ENCODE measurements at regions not wholly inside any gene's neighbourhood (a gene's known extent, or its start where the extent isn't known, plus 50 kb on each side); places are given as distances from the start of the nearest gene placed in this dataset.

DNA sequence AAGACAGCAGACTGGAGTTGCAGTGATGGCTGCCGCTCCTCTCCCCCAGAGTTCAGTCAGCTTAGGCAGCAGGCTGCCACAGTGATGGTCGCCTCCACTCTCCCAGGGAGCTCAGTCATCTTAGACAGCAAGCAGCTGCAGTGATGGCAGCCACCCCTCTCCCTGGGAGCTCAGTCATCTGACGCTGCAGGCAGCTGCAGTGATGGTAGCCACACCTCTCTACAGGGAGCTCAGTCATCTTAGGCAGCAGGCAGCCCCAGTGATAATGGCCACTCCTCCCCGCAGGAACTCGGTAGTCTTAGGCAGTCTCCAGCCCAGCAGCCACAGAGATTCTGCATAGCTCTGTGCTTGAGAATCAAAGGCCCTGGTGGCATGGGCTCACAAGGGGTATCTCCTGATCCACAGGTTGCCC, 582.7 kb downstream of the DTWD2 start:
- TF ChIP-seq EZH2phosphoT487 (IDR thresholded peaks at IDR 0.05; ENCODE audit: low read depth), result no peak
- TF ChIP-seq, protein P1, sequence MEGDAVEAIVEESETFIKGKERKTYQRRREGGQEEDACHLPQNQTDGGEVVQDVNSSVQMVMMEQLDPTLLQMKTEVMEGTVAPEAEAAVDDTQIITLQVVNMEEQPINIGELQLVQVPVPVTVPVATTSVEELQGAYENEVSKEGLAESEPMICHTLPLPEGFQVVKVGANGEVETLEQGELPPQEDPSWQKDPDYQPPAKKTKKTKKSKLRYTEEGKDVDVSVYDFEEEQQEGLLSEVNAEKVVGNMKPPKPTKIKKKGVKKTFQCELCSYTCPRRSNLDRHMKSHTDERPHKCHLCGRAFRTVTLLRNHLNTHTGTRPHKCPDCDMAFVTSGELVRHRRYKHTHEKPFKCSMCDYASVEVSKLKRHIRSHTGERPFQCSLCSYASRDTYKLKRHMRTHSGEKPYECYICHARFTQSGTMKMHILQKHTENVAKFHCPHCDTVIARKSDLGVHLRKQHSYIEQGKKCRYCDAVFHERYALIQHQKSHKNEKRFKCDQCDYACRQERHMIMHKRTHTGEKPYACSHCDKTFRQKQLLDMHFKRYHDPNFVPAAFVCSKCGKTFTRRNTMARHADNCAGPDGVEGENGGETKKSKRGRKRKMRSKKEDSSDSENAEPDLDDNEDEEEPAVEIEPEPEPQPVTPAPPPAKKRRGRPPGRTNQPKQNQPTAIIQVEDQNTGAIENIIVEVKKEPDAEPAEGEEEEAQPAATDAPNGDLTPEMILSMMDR (IDR thresholded peaks at IDR 0.05; ENCODE audit: low read depth, low read length), result no peak

All from OCI-LY3 (cell line).